DND-41 (cell line): ENCODE measurements at regions not wholly inside any gene's neighbourhood (a gene's known extent, or its start where the extent isn't known, plus 50 kb on each side); places are given as distances from the start of the nearest gene placed in this dataset.

ENCODE experiments used
- ATAC-seq: fragments of 200-7000 bp; cut with Tn5 transposase; 3 replicates; pipeline ENCODE4 v1.9.1; 2021; ENCODE audit warnings: low read depth; ENCODE audit not compliant: insufficient read depth
- DNase-seq: peaks from one replicate; pipeline ENCODE4 v3.0.0-alpha.2; 2020
- H2AFZ ChIP-seq: 2 replicates; pipeline ENCODE4 v1.6.0; 2012; ENCODE audit warnings: low read depth, low read length
- H3K27ac ChIP-seq: 2 replicates; pipeline ENCODE4 v1.5.1; 2012; ENCODE audit warnings: low read length, inconsistent platforms
- H3K27me3 ChIP-seq: fragments of 200-600 bp; sonication (generic); 2 replicates; pipeline ENCODE4 v1.6.0; 2012; ENCODE audit warnings: low read length, mild to moderate bottlenecking, inconsistent platforms; ENCODE audit not compliant: insufficient read depth, poor library complexity
- H3K36me3 ChIP-seq: 2 replicates; pipeline ENCODE4 v1.5.1; 2012; ENCODE audit warnings: low read length, inconsistent platforms; ENCODE audit not compliant: insufficient read depth
- H3K4me1 ChIP-seq: 2 replicates; pipeline ENCODE4 v1.5.1; 2012; ENCODE audit warnings: mild to moderate bottlenecking, low read length; ENCODE audit not compliant: insufficient read depth
- H3K4me2 ChIP-seq: 2 replicates; pipeline ENCODE4 v1.6.0; 2012; ENCODE audit warnings: mild to moderate bottlenecking, moderate library complexity, low read length, inconsistent platforms; ENCODE audit not compliant: insufficient read depth
- H3K4me3 ChIP-seq, 2 experiments: fragments of 200-600 bp in 1 of 2; shearing (Covaris generic) in 1 of 2; 2 replicates each; pipeline ENCODE4 v1.5.1; 2012 to 2016; ENCODE audit warnings: inconsistent platforms in 2 of 2, low read length in 2 of 2, mild to moderate bottlenecking in 2 of 2, low read depth in 1 of 2, moderate library complexity in 1 of 2
- H3K79me2 ChIP-seq: 2 replicates; pipeline ENCODE4 v1.6.0; 2012; ENCODE audit warnings: low read length, inconsistent platforms; ENCODE audit not compliant: insufficient read depth
- H3K9ac ChIP-seq: 2 replicates; pipeline ENCODE4 v1.6.0; 2012; ENCODE audit warnings: low read depth, mild to moderate bottlenecking, inconsistent platforms, low read length, moderate library complexity
- H3K9me3 ChIP-seq: 2 replicates; pipeline ENCODE4 v1.5.1; 2012; ENCODE audit warnings: low read length, moderate library complexity, mild to moderate bottlenecking, inconsistent platforms; ENCODE audit not compliant: insufficient read depth, severe bottlenecking
- H4K20me1 ChIP-seq: 2 replicates; pipeline ENCODE4 v1.6.0; 2012; ENCODE audit warnings: low read length; ENCODE audit not compliant: insufficient read depth
- EZH2 ChIP-seq: IDR thresholded peaks from 3 replicates; pipeline ENCODE4 v1.6.1; 2012; ENCODE audit warnings: borderline replicate concordance, low read depth, mild to moderate bottlenecking, moderate library complexity, low read length, inconsistent platforms; ENCODE audit not compliant: severe bottlenecking
- TF ChIP-seq, protein P1 (sequence below): IDR thresholded peaks from 2 replicates; pipeline ENCODE4 v1.5.1; 2012; ENCODE audit warnings: borderline replicate concordance, low read length, moderate library complexity, mild to moderate bottlenecking; ENCODE audit not compliant: poor library complexity, severe bottlenecking; ENCODE audit errors: extremely low read depth

DNA sequence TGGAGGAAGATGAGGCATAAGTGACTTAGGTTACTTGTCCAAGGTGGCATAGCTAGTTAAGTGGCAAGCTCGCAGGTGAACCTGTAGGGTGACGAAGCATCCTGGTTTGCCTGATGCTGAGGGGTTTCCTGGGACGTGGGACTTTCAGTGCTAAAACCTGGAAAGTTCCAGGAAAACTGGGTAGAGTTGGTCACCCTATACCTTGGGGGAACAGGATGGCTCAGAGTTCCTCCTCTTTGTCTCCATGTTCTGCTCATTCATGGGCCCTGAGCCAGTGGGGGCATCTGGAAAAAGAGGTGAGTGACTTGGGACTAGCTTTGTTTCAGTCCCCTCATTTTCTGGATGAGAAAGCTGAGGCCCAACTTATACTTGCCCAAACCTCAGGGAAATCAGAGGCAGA is 268.0 kb upstream of the N4BP1 start:
- ATAC-seq (no peak), DNase-seq (no peak)

DNA sequence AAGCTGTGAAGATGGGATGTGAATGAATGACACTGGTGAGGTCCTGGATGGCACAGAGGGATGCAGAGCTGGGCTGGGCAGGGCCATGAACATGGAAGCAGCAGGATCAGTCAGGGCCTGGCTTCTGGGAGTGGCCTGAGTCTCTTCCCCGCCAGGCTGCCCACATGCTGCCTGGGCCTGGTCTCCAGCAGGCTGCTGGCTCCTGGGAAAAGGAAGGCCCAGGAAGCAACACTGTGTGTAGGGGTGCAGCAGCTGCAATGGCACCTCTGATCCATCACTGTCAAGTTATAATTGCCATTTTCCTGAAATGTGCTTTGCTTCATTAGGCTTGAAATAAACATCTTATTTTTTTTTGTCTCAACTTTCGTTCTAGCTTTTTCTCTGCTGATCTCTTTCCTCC is 260.2 kb upstream of the N4BP1 start:
- no peaks in the 10 kb centered on the region for H4K20me1 ChIP-seq
- H3K9ac ChIP-seq, result no peak overlapping the region
- no peak for ATAC-seq
- TF ChIP-seq, protein P1, sequence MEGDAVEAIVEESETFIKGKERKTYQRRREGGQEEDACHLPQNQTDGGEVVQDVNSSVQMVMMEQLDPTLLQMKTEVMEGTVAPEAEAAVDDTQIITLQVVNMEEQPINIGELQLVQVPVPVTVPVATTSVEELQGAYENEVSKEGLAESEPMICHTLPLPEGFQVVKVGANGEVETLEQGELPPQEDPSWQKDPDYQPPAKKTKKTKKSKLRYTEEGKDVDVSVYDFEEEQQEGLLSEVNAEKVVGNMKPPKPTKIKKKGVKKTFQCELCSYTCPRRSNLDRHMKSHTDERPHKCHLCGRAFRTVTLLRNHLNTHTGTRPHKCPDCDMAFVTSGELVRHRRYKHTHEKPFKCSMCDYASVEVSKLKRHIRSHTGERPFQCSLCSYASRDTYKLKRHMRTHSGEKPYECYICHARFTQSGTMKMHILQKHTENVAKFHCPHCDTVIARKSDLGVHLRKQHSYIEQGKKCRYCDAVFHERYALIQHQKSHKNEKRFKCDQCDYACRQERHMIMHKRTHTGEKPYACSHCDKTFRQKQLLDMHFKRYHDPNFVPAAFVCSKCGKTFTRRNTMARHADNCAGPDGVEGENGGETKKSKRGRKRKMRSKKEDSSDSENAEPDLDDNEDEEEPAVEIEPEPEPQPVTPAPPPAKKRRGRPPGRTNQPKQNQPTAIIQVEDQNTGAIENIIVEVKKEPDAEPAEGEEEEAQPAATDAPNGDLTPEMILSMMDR, result no peak
- H2AFZ ChIP-seq, result no peak overlapping the region
- H3K4me1 ChIP-seq, result no peaks in the 10 kb centered on the region
- no peaks in the 10 kb centered on the region for H3K27me3 ChIP-seq
- no peak for DNase-seq
- no peak overlapping the region for H3K4me2 ChIP-seq
- no peak overlapping the region for H3K4me3 ChIP-seq
- H3K79me2 ChIP-seq, result no peaks in the 10 kb centered on the region
- H3K36me3 ChIP-seq, result no peaks in the 10 kb centered on the region
- no peak overlapping the region for H3K27ac ChIP-seq
- H3K9me3 ChIP-seq, result no peaks in the 10 kb centered on the region

More for the DNA sequence above, 268.0 kb upstream of the N4BP1 start:
- Histone ChIP-seq H3K4me3 (no peak overlapping the region), H3K27me3 (no peaks in the 10 kb centered on the region), H3K4me2 (no peak overlapping the region), H2AFZ (no peak overlapping the region), H3K4me1 (no peaks in the 10 kb centered on the region), H3K36me3 (no peaks in the 10 kb centered on the region), H3K9me3 (no peaks in the 10 kb centered on the region), H3K9ac (no peak overlapping the region), H3K27ac (no peak overlapping the region), H4K20me1 (no peaks in the 10 kb centered on the region), H3K79me2 (no peaks in the 10 kb centered on the region)
- TF ChIP-seq EZH2, result no peak
- TF ChIP-seq, protein P1, result no peak

DNA sequence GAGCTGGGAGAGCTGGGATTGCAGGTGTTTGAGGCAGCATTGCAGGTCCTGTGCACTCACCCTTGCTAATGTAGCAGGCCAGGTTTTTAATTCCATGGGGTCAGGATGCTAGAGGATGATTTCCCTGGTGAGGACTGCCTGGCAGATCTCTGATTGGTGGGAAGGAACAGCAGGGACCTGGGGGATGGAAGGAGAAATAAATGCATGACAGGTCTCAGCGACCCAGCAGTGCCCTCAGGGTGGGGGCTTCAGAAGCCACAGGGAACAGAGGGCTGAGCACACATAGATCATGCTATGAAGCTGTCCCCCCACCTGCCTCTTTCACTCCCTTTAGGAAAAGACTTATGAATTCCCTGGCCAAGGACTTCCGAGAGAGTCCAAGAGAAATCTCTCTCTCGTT is 255.5 kb upstream of the N4BP1 start:
- no peaks in the 10 kb centered on the region for H3K27me3 ChIP-seq
- H3K79me2 ChIP-seq, result no peaks in the 10 kb centered on the region
- no peak for ATAC-seq

More for the DNA sequence above, 255.5 kb upstream of the N4BP1 start:
- H3K9me3 ChIP-seq, result no peaks in the 10 kb centered on the region
- H3K4me3 ChIP-seq, result no peak overlapping the region
- no peak overlapping the region for H3K27ac ChIP-seq
- no peaks in the 10 kb centered on the region for H3K4me1 ChIP-seq
- no peak for DNase-seq
- no peaks in the 10 kb centered on the region for H4K20me1 ChIP-seq
- no peak overlapping the region for H2AFZ ChIP-seq
- no peak overlapping the region for H3K4me2 ChIP-seq
- no peak overlapping the region for H3K9ac ChIP-seq
- TF ChIP-seq EZH2, result no peak
- TF ChIP-seq, protein P1, result no peak
- no peaks in the 10 kb centered on the region for H3K36me3 ChIP-seq
